C4-2B (cell line): ENCODE measurements at regions not wholly inside any gene's neighbourhood (a gene's known extent, or its start where the extent isn't known, plus 50 kb on each side); places are given as distances from the start of the nearest gene placed in this dataset.

ENCODE experiments used
- CTCF ChIP-seq: fragments of 450-650 bp; conservative IDR thresholded peaks from 2 replicates; pipeline ENCODE4 v1.5.1; 2017; ENCODE audit warnings: mild to moderate bottlenecking
- ZFX ChIP-seq: fragments of 450-650 bp; IDR thresholded peaks from 2 replicates; pipeline ENCODE4 v1.6.1; 2017

- TF ChIP-seq CTCF: no peak
- no peak for TF ChIP-seq ZFX
These were observed 652.3 kb upstream of the AMOT start for GRCh38 chrX:113492895-113493294.
